ENCODE measurements at regions not wholly inside any gene's neighbourhood (a gene's known extent, or its start where the extent isn't known, plus 50 kb on each side); places are given as distances from the start of the nearest gene placed in this dataset.

DNA sequence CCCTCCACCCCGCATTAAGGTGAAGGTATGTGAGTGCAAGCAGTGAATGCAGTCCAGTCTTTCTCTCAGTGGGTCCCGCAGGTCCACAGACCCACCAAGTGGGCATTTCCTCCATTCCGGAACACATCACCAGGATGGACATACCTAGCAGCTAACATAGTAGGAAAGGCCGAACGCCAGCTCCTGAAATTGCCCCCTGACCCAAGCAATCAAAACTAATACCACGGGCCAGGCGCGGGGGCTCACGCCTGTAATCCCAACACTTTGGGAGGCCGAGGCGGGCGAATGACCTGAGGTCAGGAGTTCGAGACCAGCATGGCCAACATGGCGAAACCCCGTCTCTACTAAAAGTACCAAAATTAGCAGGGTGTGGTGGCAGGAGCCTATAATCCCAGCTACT lies 71.7 kb upstream of the VSTM2B start:
- no peaks in the 10 kb centered on the region for H3K27me3 ChIP-seq (ENCODE audit: insufficient read depth, low read length)
- TF ChIP-seq, protein P1, sequence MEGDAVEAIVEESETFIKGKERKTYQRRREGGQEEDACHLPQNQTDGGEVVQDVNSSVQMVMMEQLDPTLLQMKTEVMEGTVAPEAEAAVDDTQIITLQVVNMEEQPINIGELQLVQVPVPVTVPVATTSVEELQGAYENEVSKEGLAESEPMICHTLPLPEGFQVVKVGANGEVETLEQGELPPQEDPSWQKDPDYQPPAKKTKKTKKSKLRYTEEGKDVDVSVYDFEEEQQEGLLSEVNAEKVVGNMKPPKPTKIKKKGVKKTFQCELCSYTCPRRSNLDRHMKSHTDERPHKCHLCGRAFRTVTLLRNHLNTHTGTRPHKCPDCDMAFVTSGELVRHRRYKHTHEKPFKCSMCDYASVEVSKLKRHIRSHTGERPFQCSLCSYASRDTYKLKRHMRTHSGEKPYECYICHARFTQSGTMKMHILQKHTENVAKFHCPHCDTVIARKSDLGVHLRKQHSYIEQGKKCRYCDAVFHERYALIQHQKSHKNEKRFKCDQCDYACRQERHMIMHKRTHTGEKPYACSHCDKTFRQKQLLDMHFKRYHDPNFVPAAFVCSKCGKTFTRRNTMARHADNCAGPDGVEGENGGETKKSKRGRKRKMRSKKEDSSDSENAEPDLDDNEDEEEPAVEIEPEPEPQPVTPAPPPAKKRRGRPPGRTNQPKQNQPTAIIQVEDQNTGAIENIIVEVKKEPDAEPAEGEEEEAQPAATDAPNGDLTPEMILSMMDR (IDR thresholded peaks at IDR 0.05; ENCODE audit: extremely low read depth, low read depth, low read length) = no peak
- no peak for DNase-seq (ENCODE audit: insufficient read length, low spot score, missing footprints)

DNA sequence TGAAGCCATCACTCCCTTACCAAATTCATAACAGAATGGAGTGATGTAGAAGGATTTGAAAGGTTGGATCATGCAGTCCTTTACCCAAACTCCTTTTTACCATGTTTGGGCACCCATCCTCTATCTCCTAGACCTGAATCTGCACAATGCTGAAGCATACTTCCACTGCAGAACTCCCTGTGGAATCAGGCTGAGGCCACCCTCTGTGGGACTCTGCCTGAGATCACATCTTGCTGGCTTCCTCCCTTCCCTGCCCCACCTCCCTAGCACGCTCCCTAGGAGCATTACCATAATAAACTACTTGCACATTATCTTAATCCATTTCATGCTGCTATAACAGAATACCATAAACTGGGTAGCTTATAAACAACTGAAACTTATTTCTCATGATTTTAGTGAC lies 68.4 kb upstream of the VSTM2B start:
- Histone ChIP-seq H3K4me1 (ENCODE audit: insufficient read depth, low read length) (no peaks in the 10 kb centered on the region), H3K9me3 (ENCODE audit: low read depth, low read length) (no peaks in the 10 kb centered on the region), H3K79me2 (ENCODE audit: insufficient read depth, low read length) (no peaks in the 10 kb centered on the region), H3K4me2 (ENCODE audit: insufficient read depth, low read length) (no peak overlapping the region), H3K36me3 (ENCODE audit: insufficient read depth, low read length) (no peaks in the 10 kb centered on the region), H3K27me3 (ENCODE audit: insufficient read depth, low read length) (no peaks in the 10 kb centered on the region), H4K20me1 (ENCODE audit: insufficient read depth, low read length) (no peaks in the 10 kb centered on the region), H3K4me3 (ENCODE audit: insufficient read depth, low read length) (no peak overlapping the region), H2AFZ (ENCODE audit: low read length) (no peak overlapping the region), H3K27ac (ENCODE audit: low read depth, low read length) (no peak overlapping the region)
- DNase-seq (ENCODE audit: insufficient read length, low spot score, missing footprints) = no peak
- TF ChIP-seq, protein P1 (IDR thresholded peaks at IDR 0.05; ENCODE audit: extremely low read depth, low read depth, low read length) = no peak

More for the DNA sequence above, 71.7 kb upstream of the VSTM2B start:
- no peak overlapping the region for H3K4me3 ChIP-seq (ENCODE audit: insufficient read depth, low read length)
- no peaks in the 10 kb centered on the region for H3K4me1 ChIP-seq (ENCODE audit: insufficient read depth, low read length)
- H3K79me2 ChIP-seq (ENCODE audit: insufficient read depth, low read length) = no peaks in the 10 kb centered on the region
- H2AFZ ChIP-seq (ENCODE audit: low read length) = no peak overlapping the region
- no peaks in the 10 kb centered on the region for H4K20me1 ChIP-seq (ENCODE audit: insufficient read depth, low read length)
- no peaks in the 10 kb centered on the region for H3K9me3 ChIP-seq (ENCODE audit: low read depth, low read length)
- no peak overlapping the region for H3K4me2 ChIP-seq (ENCODE audit: insufficient read depth, low read length)
- no peak overlapping the region for H3K27ac ChIP-seq (ENCODE audit: low read depth, low read length)
- no peaks in the 10 kb centered on the region for H3K36me3 ChIP-seq (ENCODE audit: insufficient read depth, low read length)

DNA sequence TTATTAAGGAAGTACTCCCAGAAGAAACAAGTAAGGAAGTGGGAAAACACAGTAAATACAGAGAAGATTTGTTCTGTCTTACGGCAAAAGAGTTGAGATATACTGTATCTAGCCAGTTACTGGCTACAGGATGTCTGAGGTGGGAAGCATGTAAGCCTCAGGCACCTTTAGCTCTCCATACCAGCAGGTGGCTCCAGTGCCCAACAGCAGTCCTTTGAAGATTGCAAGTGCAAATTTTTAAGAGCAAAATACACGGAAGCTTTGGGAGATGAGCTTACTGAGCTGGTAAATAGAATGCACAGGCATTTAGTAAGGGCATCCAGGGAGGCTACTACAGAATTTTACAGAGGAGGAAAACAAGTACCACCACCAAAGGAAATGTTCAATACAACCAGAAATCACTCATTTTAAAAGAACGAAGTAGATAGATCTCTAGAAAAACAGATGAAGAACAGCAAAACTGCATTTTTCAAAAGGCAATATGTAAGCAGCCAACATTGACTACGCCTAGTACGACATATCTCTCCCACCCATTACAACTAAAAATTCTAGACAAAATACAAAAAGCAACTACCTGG lies 57.9 kb upstream of the VSTM2B start:
- Histone ChIP-seq H2AFZ (ENCODE audit: low read length) (no peak overlapping the region), H3K4me3 (ENCODE audit: insufficient read depth, low read length) (no peak overlapping the region), H3K79me2 (ENCODE audit: insufficient read depth, low read length) (no peaks in the 10 kb centered on the region), H4K20me1 (ENCODE audit: insufficient read depth, low read length) (no peaks in the 10 kb centered on the region), H3K27me3 (ENCODE audit: insufficient read depth, low read length) (no peaks in the 10 kb centered on the region), H3K36me3 (ENCODE audit: insufficient read depth, low read length) (no peaks in the 10 kb centered on the region), H3K4me2 (ENCODE audit: insufficient read depth, low read length) (no peak overlapping the region), H3K9me3 (ENCODE audit: low read depth, low read length) (no peaks in the 10 kb centered on the region), H3K27ac (ENCODE audit: low read depth, low read length) (no peak overlapping the region), H3K4me1 (ENCODE audit: insufficient read depth, low read length) (no peaks in the 10 kb centered on the region)
- DNase-seq (ENCODE audit: insufficient read length, low spot score, missing footprints) = no peak
- TF ChIP-seq, protein P1 (IDR thresholded peaks at IDR 0.05; ENCODE audit: extremely low read depth, low read depth, low read length) = no peak

DNA sequence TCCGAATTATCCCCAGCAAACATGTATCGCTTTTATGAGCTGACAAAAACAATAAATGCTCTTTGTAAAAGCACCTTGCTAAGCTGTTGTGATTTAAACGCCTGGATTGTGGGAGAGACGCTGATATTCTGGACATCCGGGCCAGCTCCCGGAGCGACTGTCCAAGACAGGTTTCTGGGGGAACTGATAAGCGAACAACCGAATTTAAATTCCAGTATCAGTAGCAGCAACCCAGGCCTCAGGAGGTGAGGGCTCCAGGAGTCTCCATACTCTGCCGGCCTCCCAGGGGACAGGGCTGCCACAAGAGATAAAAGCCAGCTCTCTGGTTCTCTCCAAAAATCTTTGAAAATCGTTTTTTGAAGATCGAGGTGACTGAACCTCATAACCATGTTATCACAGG lies 50.3 kb upstream of the VSTM2B start:
- TF ChIP-seq, protein P1 (IDR thresholded peaks at IDR 0.05; ENCODE audit: extremely low read depth, low read depth, low read length) = no peak
- Histone ChIP-seq H3K27me3 (ENCODE audit: insufficient read depth, low read length) (no peaks in the 10 kb centered on the region), H3K27ac (ENCODE audit: low read depth, low read length) (no peak overlapping the region), H2AFZ (ENCODE audit: low read length) (no peak overlapping the region), H3K79me2 (ENCODE audit: insufficient read depth, low read length) (no peaks in the 10 kb centered on the region), H3K9me3 (ENCODE audit: low read depth, low read length) (no peaks in the 10 kb centered on the region), H3K4me1 (ENCODE audit: insufficient read depth, low read length) (no peaks in the 10 kb centered on the region), H3K4me2 (ENCODE audit: insufficient read depth, low read length) (no peak overlapping the region), H3K4me3 (ENCODE audit: insufficient read depth, low read length) (no peak overlapping the region), H3K36me3 (ENCODE audit: insufficient read depth, low read length) (no peaks in the 10 kb centered on the region), H4K20me1 (ENCODE audit: insufficient read depth, low read length) (no peaks in the 10 kb centered on the region)
- no peak for DNase-seq (ENCODE audit: insufficient read length, low spot score, missing footprints)
